HCT116 (cell line): ENCODE measurements at regions not wholly inside any gene's neighbourhood (a gene's known extent, or its start where the extent isn't known, plus 50 kb on each side); places are given as distances from the start of the nearest gene placed in this dataset.

Experiments used
- CEBPB ChIP-seq: IDR thresholded peaks from 2 replicates; pipeline ENCODE4 v1.6.1; 2012; ENCODE audit warnings: low read depth
- CTCF ChIP-seq, 3 experiments: fragments of 200-600 bp in 1 of 3; sonication (generic) in 1 of 3; IDR thresholded peaks in 2 of 3; conservative IDR thresholded peaks in 1 of 3; 2 replicates each; pipeline ENCODE4 v1.5.1; 2012 to 2017; ENCODE audit warnings: low read depth in 2 of 3, low read length in 2 of 3, antibody characterized with exemption in 1 of 3, borderline replicate concordance in 1 of 3, control low read depth in 1 of 3, mild to moderate bottlenecking in 1 of 3, mixed read lengths in 1 of 3, mixed run types in 1 of 3, moderate library complexity in 1 of 3; ENCODE audit not compliant: insufficient read depth in 1 of 3
- EZH2 ChIP-seq: fragments of 200-600 bp; sonication (generic); IDR thresholded peaks from 2 replicates; pipeline ENCODE4 v1.6.1; 2017; ENCODE audit warnings: antibody characterized with exemption, mixed run types
- MAX ChIP-seq: IDR thresholded peaks from 2 replicates; pipeline ENCODE4 v1.6.1; 2012
- POLR2A ChIP-seq: IDR thresholded peaks from 2 replicates; pipeline ENCODE4 v1.7.0; 2011; ENCODE audit warnings: borderline replicate concordance; ENCODE audit not compliant: insufficient read depth, insufficient read length; ENCODE audit errors: extremely low read depth
- POLR2AphosphoS5 ChIP-seq: IDR thresholded peaks from 2 replicates; pipeline ENCODE4 v1.6.1; 2011; ENCODE audit warnings: mild to moderate bottlenecking, low read depth, low read length, moderate library complexity
- REST ChIP-seq: IDR thresholded peaks from 2 replicates; pipeline ENCODE4 v1.6.1; 2012; ENCODE audit warnings: low read depth
- SP1 ChIP-seq: IDR thresholded peaks from 2 replicates; pipeline ENCODE4 v1.6.1; 2012; ENCODE audit warnings: low read depth
- YY1 ChIP-seq: IDR thresholded peaks from 2 replicates; pipeline ENCODE4 v1.6.1; 2011; ENCODE audit warnings: low read length, low read depth, moderate library complexity, mild to moderate bottlenecking; ENCODE audit not compliant: insufficient replicate concordance; ENCODE audit errors: extremely low read depth

- TF ChIP-seq CTCF (IDR thresholded peaks at IDR 0.05 in 2 of 3, conservative IDR thresholded peaks at IDR 0.05 in 1 of 3; ENCODE audit: borderline replicate concordance in 1 of 3, insufficient read depth in 1 of 3, low read depth in 2 of 3, low read length in 2 of 3), result no peak
- no peak for TF ChIP-seq POLR2AphosphoS5
- TF ChIP-seq CEBPB, result no peak
- no peak for TF ChIP-seq POLR2A
- no peak for TF ChIP-seq SP1
- TF ChIP-seq EZH2, result no peak
- TF ChIP-seq REST, result no peak
- no peak for TF ChIP-seq MAX
- TF ChIP-seq YY1, result no peak
These were observed 86.7 kb downstream of the MAFB start for GRCh38 chr20:40602381-40602780.
